ENCODE measurements at regions not wholly inside any gene's neighbourhood (a gene's known extent, or its start where the extent isn't known, plus 50 kb on each side); places are given as distances from the start of the nearest gene placed in this dataset. TPM values are rescaled to one million over a fixed set of nuclear protein-coding genes. Genes with fewer than 3 reads are reported as not detected.

DNA sequence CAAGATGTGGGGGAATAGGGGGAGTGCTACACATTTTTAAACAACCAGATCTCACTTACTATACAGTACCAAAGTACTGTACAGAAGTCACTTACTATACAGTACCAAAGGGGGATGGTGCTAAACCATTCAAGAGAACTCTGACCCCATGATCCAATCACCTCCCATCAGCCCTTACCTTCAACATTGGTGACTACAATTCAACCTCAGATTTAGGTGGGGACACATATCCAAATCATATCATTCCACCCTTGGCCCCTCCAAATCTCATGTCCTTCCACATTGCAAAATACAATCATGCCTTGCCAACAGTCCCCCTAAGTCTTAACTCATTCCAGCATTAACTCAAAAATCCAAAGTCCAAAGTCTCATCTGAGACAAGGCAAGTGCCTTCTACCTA lies 49.9 kb upstream of the CD2AP start:
- Histone ChIP-seq H3K4me1 (ENCODE audit: insufficient read depth, low read length, poor library complexity, severe bottlenecking) (peaks cover 6% of the 10 kb centered on the region), H3K36me3 (ENCODE audit: insufficient read depth, low read length) (no peaks in the 10 kb centered on the region), H3K79me2 (ENCODE audit: insufficient read depth, low read depth, low read length) (no peaks in the 10 kb centered on the region), H4K20me1 (ENCODE audit: insufficient read depth, low read length) (no peaks in the 10 kb centered on the region), H3K4me2 (ENCODE audit: low read length) (no peak overlapping the region), H2AFZ (ENCODE audit: low read length) (no peak overlapping the region), H3K4me3 (ENCODE audit: low read depth, low read length, poor library complexity, severe bottlenecking) (no peak overlapping the region), H3K9me2 (ENCODE audit: insufficient read depth, low read length) (no peaks in the 10 kb centered on the region), H3K27ac (ENCODE audit: low read depth, low read length, poor library complexity, severe bottlenecking) (no peak overlapping the region), H3K9me3 (ENCODE audit: low read length) (no peaks in the 10 kb centered on the region; the same call in 1 of the 2 replicates)
- ChIA-PET CTCF (ENCODE audit: unreplicated experiment) (no interaction called here), POLR2A (no interaction called here)
- TF ChIP-seq EZH2phosphoT487 (IDR thresholded peaks at IDR 0.05; ENCODE audit: borderline replicate concordance, low read depth, low read length), result no peak
- TF ChIP-seq, protein P1, sequence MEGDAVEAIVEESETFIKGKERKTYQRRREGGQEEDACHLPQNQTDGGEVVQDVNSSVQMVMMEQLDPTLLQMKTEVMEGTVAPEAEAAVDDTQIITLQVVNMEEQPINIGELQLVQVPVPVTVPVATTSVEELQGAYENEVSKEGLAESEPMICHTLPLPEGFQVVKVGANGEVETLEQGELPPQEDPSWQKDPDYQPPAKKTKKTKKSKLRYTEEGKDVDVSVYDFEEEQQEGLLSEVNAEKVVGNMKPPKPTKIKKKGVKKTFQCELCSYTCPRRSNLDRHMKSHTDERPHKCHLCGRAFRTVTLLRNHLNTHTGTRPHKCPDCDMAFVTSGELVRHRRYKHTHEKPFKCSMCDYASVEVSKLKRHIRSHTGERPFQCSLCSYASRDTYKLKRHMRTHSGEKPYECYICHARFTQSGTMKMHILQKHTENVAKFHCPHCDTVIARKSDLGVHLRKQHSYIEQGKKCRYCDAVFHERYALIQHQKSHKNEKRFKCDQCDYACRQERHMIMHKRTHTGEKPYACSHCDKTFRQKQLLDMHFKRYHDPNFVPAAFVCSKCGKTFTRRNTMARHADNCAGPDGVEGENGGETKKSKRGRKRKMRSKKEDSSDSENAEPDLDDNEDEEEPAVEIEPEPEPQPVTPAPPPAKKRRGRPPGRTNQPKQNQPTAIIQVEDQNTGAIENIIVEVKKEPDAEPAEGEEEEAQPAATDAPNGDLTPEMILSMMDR (conservative IDR thresholded peaks at IDR 0.05; ENCODE audit: low read length), result no peak
- intact Hi-C loops (cut with micrococcal nuclease; ENCODE audit: unreplicated experiment), result no loop called here
- BruUV-seq (replicated peaks), result no TSS peak
- no peak for DNase-seq (ENCODE audit: low spot score)

Small RNA genes lying in the stretch of these regions (small RNA-seq; reads per million reads assigned to genes)
- not detected for gene B3GNTL1P2

All from OCI-LY7 (cell line).